Endothelial cell of umbilical vein (primary cell): ENCODE measurements at regions not wholly inside any gene's neighbourhood (a gene's known extent, or its start where the extent isn't known, plus 50 kb on each side); places are given as distances from the start of the nearest gene placed in this dataset.

Source experiments
- BruUV-seq: library from RNA; stranded (reverse); fragments of 400-500 nt; replicated peaks from 2 replicates; lab custom pipeline; 2021; lab: Mats Ljungman, UMichigan
- CTCF ChIA-PET: fragments of 300-600, 350-600 bp; sonication (Branson Sonifier 250); formaldehyde crosslinking; loops from one replicate; lab custom pipeline; 2021; ENCODE audit warnings: antibody characterized with exemption, inconsistent platforms; lab: Charles Lee
- POLR2A ChIA-PET: fragments of 300-600, 350-600 bp; sonication (Branson Sonifier 250); formaldehyde crosslinking; loops from one replicate; lab custom pipeline; 2021; ENCODE audit warnings: antibody characterized with exemption, inconsistent platforms; lab: Charles Lee
- DNase-seq: peaks from one replicate; pipeline ENCODE4 v3.0.0-alpha.2; 2011; ENCODE audit warnings: low read depth, low spot score
- FAIRE-seq: peaks from 2 replicates; lab custom pipeline; 2011; peaks lifted over from hg19 to GRCh38; lab: Jason Lieb, UNC
- H2AFZ ChIP-seq: 2 replicates; pipeline ENCODE4 v1.6.0; 2012; ENCODE audit warnings: low read depth, low read length, control low read depth, inconsistent platforms
- H3K27ac ChIP-seq: 2 replicates; pipeline ENCODE4 v1.5.1; 2011; ENCODE audit warnings: low read depth, mild to moderate bottlenecking, control low read depth, low read length, moderate library complexity; ENCODE audit not compliant: insufficient read depth
- H3K27me3 ChIP-seq, 2 experiments: 2 replicates each; pipeline versions ENCODE4 v1.6.0 to v1.6.1; 2011; ENCODE audit warnings: low read length in 2 of 2, mixed read lengths in 1 of 2; ENCODE audit not compliant: control insufficient read depth in 2 of 2, insufficient read depth in 2 of 2
- H3K36me3 ChIP-seq, 2 experiments: 2 replicates in 1 of 2; 3 replicates in 1 of 2; pipeline ENCODE4 v1.5.1; 2011; ENCODE audit warnings: low read length in 2 of 2, mild to moderate bottlenecking in 1 of 2, moderate library complexity in 1 of 2; ENCODE audit not compliant: control insufficient read depth in 2 of 2, insufficient read depth in 2 of 2; ENCODE audit errors: extremely low read depth in 1 of 2
- H3K4me1 ChIP-seq: 3 replicates; pipeline ENCODE4 v1.5.1; 2011; ENCODE audit warnings: mild to moderate bottlenecking, low read length; ENCODE audit not compliant: control insufficient read depth, insufficient read depth; ENCODE audit errors: extremely low read depth
- H3K4me2 ChIP-seq: 2 replicates; pipeline ENCODE4 v1.6.1; 2011; ENCODE audit warnings: low read length, control low read depth, mixed read lengths; ENCODE audit not compliant: insufficient read depth
- H3K4me3 ChIP-seq, 3 experiments: fragments of 200-600 bp in 1 of 3; sonication (generic), shearing (Covaris generic) in 1 of 3; replicated peaks in 1 of 3; 2 replicates each; pipeline ENCODE4 v1.5.1; 2011 to 2016; ENCODE audit warnings: control low read depth in 3 of 3, low read length in 3 of 3, mild to moderate bottlenecking in 2 of 3, inconsistent platforms in 1 of 3, low read depth in 1 of 3, moderate library complexity in 1 of 3; ENCODE audit not compliant: insufficient read depth in 1 of 3
- H3K79me2 ChIP-seq: 2 replicates; pipeline ENCODE4 v1.6.0; 2012; ENCODE audit warnings: low read length, inconsistent platforms; ENCODE audit not compliant: control insufficient read depth, insufficient read depth
- H3K9ac ChIP-seq: replicated peaks from 2 replicates; pipeline ENCODE3; 2011; ENCODE audit warnings: low read length, control low read depth; ENCODE audit not compliant: insufficient read depth; ENCODE audit errors: extremely low read depth
- H3K9me1 ChIP-seq: replicated peaks from 3 replicates; pipeline ENCODE4 v1.6.0; 2011; ENCODE audit warnings: mild to moderate bottlenecking, low read length; ENCODE audit not compliant: control insufficient read depth, insufficient read depth; ENCODE audit errors: extremely low read depth
- H3K9me3 ChIP-seq: replicated peaks from 2 replicates; pipeline ENCODE4 v1.5.1; 2012; ENCODE audit warnings: low read length, inconsistent platforms; ENCODE audit not compliant: control insufficient read depth, insufficient read depth
- H4K20me1 ChIP-seq: replicated peaks from 2 replicates; pipeline ENCODE3; 2011; ENCODE audit warnings: mild to moderate bottlenecking, low read length; ENCODE audit not compliant: control insufficient read depth, insufficient read depth; ENCODE audit errors: extremely low read depth
- EZH2 ChIP-seq: IDR thresholded peaks from 2 replicates; pipeline ENCODE4 v1.6.1; 2012; ENCODE audit warnings: borderline replicate concordance, low read depth, mild to moderate bottlenecking, moderate library complexity, low read length, inconsistent platforms; ENCODE audit not compliant: severe bottlenecking
- FOS ChIP-seq: IDR thresholded peaks from 2 replicates; pipeline ENCODE4 v1.6.1; 2011; ENCODE audit warnings: mild to moderate bottlenecking, low read length, moderate library complexity, borderline replicate concordance; ENCODE audit not compliant: insufficient read depth
- GATA2 ChIP-seq: IDR thresholded peaks from 2 replicates; pipeline ENCODE4 v1.7.0; 2011; ENCODE audit warnings: low read depth, mild to moderate bottlenecking, moderate library complexity, mixed read lengths, low read length; ENCODE audit not compliant: insufficient read length, insufficient read depth
- JUN ChIP-seq: IDR thresholded peaks from 2 replicates; pipeline ENCODE4 v1.6.1; 2011; ENCODE audit warnings: borderline replicate concordance, low read depth; ENCODE audit not compliant: insufficient read length, insufficient read depth
- POLR2AphosphoS5 ChIP-seq: IDR thresholded peaks from 2 replicates; pipeline ENCODE4 v1.6.1; 2012; ENCODE audit warnings: low read depth, mild to moderate bottlenecking, control low read depth, low read length, moderate library complexity; ENCODE audit not compliant: insufficient read depth
- dilution Hi-C: fragments of 300-500 bp; cut with MboI; formaldehyde crosslinking; loops from one replicate; pipeline ENCODE4 v1.15.0; 2019; ENCODE audit warnings: low sequenced_read_pairs; ENCODE audit not compliant: extremely low pct_ligation_motif_present
- intact Hi-C: fragments of 100-400 bp; cut with micrococcal nuclease; formaldehyde crosslinking; loops from one replicate; pipeline ENCODE4 v1.10.0; 2022
- TF ChIP-seq, protein P1 (sequence below): IDR thresholded peaks from 2 replicates; pipeline ENCODE4 v1.6.1; 2011; ENCODE audit not compliant: insufficient read depth, insufficient read length

DNA sequence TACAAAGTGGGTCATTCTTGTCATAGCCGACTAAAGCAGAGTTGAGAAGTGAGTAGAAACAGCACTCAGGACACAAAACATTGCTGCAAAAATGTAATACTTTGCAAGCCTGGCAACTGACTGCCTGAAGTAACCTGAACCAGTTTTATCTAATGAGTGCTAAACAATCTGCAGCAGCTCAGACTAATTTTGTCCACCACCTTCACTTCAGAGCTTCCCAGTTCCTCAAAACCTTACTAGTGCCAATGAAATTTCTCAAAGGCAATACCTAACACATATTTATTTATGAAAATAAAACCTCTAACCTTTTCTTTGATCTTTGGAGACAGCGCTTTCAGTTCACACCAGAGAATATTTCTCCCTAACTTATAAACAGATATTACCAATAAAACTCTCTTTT lies 56.7 kb upstream of the FKBP1C start:
- CTCF ChIA-PET: no interaction called here
- FAIRE-seq (no peak), DNase-seq (no peak)
- dilution Hi-C loops: no loop called here
- no peaks in the 10 kb centered on the region for H3K4me1 ChIP-seq
- H3K4me2 ChIP-seq: no peak overlapping the region
- no peaks in the 10 kb centered on the region for H3K79me2 ChIP-seq
- no TSS peak for BruUV-seq
- H4K20me1 ChIP-seq: no peaks in the 10 kb centered on the region
- no peak overlapping the region for H3K9ac ChIP-seq
- intact Hi-C loops: no loop called here
- TF ChIP-seq POLR2AphosphoS5 (no peak), JUN (no peak), GATA2 (no peak), FOS (no peak), EZH2 (no peak)
- TF ChIP-seq, protein P1, sequence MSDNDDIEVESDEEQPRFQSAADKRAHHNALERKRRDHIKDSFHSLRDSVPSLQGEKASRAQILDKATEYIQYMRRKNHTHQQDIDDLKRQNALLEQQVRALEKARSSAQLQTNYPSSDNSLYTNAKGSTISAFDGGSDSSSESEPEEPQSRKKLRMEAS: no peak
- no peaks in the 10 kb centered on the region for H3K27me3 ChIP-seq
- H3K36me3 ChIP-seq: no peaks in the 10 kb centered on the region
- H3K27ac ChIP-seq: no peak overlapping the region
- no peak overlapping the region for H3K4me3 ChIP-seq
- no peaks in the 10 kb centered on the region for H3K9me1 ChIP-seq
- POLR2A ChIA-PET: no interaction called here
- H2AFZ ChIP-seq: no peak overlapping the region
- no peaks in the 10 kb centered on the region for H3K9me3 ChIP-seq
